GM12874 (cell line): ENCODE measurements at regions not wholly inside any gene's neighbourhood (a gene's known extent, or its start where the extent isn't known, plus 50 kb on each side); places are given as distances from the start of the nearest gene placed in this dataset.

Experiments
- TF ChIP-seq, protein P1 (sequence below): IDR thresholded peaks from 2 replicates; pipeline ENCODE4 v1.5.1; 2011; ENCODE audit warnings: low read depth, mild to moderate bottlenecking, control low read depth, low read length, moderate library complexity; ENCODE audit not compliant: insufficient read depth

DNA sequence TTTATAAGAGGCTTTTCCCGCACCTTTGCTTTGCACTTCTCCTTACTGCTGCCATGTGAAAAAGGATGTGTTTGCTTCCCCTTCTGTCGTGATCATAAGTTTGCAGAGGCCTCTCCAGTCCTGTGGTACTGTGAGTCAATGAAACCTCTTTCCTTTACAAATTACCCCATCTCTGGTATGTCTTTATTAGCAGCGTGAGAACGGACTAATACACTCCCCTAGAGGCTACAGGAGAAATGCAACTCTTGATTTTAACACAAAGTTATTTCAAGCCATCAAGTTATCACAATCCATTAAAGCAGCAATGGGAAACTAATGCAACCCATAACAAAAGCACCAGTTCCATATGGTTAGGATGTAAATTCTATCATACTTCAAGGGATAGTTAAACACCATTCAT, 1378.8 kb upstream of the DDX18 start:
- TF ChIP-seq, protein P1, sequence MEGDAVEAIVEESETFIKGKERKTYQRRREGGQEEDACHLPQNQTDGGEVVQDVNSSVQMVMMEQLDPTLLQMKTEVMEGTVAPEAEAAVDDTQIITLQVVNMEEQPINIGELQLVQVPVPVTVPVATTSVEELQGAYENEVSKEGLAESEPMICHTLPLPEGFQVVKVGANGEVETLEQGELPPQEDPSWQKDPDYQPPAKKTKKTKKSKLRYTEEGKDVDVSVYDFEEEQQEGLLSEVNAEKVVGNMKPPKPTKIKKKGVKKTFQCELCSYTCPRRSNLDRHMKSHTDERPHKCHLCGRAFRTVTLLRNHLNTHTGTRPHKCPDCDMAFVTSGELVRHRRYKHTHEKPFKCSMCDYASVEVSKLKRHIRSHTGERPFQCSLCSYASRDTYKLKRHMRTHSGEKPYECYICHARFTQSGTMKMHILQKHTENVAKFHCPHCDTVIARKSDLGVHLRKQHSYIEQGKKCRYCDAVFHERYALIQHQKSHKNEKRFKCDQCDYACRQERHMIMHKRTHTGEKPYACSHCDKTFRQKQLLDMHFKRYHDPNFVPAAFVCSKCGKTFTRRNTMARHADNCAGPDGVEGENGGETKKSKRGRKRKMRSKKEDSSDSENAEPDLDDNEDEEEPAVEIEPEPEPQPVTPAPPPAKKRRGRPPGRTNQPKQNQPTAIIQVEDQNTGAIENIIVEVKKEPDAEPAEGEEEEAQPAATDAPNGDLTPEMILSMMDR, result no peak

DNA sequence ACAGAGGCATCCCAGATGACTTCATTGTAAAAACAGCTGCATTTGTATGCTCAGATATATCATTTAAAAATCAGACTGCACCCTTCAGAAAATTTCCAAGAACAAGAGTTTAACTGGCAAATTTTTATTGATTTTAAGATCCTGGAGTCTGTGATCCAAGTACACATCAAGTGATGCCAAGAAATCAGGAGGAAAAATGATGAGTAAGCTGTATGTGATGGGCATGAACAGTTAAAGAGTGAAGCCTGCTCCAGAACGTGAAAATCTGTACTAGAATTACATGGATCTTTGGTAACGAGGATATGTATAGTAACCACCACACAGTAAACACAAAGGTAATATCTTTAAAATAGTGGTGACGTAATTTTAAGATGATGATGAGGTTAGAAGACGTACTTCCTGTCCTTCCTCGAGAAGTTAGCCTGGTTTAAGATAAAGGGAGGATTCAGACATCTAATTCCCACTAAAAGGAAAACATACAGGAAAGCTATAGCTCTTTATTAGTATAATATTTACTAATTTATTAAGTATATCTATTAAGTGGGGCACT, 1374.3 kb upstream of the DDX18 start:
- TF ChIP-seq, protein P1, result no peak

DNA sequence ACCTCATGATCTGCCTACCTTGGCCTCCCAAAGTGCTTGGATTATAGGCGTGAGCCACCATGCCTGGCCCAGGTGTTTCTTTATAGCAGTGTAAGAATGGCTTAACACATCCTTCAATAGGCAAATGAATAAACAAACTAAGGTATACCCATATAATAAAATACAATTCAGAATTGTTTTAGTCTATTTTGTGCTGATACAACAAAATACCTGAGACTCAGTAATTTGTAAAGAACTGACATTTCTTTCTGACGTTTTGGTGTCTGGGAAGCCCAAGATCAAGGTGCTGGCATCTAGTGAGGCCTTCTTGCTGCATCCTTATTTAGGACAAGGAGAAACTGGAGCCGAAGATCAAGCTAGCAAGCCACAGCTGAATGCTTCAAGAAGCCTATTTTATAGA, 1372.1 kb upstream of the DDX18 start:
- TF ChIP-seq, protein P1, result no peak

DNA sequence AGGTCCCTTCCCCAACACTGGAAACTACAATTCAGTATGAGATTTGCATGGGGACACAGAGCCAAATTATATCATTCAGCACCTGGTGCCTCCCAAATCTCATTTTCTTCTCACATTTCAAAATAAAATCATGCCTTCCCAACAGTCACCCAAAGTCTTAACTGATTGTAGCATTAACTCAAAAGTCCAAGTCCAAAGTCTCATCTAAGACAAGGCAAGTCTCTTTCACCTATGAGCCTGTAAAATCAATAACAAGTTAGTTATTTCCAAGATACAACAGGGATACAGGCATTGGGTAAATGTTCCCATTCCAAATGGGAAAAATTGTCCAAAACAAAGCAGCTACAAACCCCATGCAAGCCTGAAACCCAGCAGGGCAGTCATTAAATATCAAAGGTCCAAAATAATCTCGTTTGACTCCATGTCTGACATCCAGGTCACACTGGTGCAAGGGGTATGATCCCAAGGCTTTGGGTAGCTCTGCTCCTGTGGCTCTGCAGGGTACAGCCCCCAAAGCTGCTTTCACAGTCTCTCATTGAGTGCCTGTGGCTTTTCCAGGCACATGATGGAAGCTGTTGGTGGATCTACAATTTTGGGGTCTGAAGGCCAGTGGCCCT, 1370.1 kb upstream of the DDX18 start:
- TF ChIP-seq, protein P1, result no peak

DNA sequence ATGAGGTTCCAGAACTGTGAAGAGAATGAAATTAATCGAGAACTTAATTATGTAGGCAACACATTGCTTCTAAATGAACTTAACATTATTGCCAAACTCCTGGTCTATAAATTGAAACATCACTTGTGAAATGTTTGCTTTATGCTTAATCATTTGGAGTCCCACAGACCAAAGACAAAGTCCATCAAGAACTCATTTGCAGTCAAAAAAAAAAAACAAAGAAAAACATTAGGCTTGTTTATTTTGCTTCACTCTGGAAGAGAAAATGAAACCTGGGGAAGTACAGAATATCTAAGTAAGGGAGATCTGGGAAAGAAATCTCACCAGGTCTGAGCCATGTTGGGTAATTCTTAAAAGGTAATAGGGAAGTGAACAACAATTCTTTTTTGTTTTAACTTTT, 1363.5 kb upstream of the DDX18 start:
- TF ChIP-seq, protein P1, result no peak

DNA sequence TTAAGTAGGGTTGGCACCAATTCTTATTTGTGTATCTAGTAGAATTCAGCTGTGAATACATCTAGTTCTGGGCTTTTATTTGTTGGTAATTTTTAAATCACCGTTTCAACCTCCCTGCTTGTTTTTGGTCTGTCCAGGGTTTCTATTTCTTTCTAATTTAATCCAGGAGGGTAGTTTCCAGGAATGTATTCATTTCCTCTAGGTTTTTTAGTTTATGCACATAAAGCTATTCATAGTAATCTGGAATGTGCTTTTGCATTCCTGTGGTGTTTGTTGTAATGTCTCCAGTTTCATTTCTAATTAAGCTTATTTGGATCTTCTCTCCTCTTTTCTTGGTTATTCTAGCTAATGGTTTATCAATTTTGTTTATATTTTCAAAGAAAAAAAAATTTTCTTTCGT, 1361.8 kb upstream of the DDX18 start:
- TF ChIP-seq, protein P1, result no peak

DNA sequence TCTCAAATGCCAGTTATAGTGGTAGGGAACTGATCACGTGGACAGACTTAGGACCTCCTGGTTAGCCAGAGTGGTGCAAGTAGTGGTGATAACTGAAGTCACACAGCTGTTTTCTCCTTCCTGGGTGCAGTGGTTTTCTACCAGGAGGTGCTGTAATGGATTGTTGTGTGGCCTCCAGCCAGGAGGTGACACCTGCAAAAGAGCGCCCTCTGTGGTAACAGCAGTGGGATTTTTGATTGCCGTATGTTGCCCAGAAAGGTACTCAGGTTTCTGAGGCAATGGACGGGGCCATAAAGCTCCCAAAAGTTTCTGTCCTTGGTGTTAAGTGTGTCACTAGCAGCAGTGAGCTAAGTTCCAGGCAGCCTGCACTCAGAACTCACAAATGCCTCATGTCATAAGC, 1358.1 kb upstream of the DDX18 start:
- TF ChIP-seq, protein P1, result no peak
